Activated CD8-positive, alpha-beta T cell treated with anti-CD3 and anti-CD28 coated beads for 36 hours (primary cell): ENCODE measurements at regions not wholly inside any gene's neighbourhood (a gene's known extent, or its start where the extent isn't known, plus 50 kb on each side); places are given as distances from the start of the nearest gene placed in this dataset.

Experiments
- ATAC-seq: fragments of 200-7000 bp; cut with Tn5 transposase; one replicate; pipeline ENCODE4 v1.10.0; 2021; ENCODE audit warnings: mild to moderate bottlenecking, moderate library complexity
- CTCF ChIA-PET: fragments of 350-600 bp; sonication (Branson Sonifier 250); formaldehyde crosslinking; loops from one replicate; lab custom pipeline; 2021; ENCODE audit warnings: antibody characterized with exemption; lab: Charles Lee
- POLR2A ChIA-PET: fragments of 350-600 bp; sonication (Branson Sonifier 250); formaldehyde crosslinking; loops from one replicate; lab custom pipeline; 2021; ENCODE audit warnings: antibody characterized with exemption; lab: Charles Lee
- DNase-seq: peaks from one replicate; pipeline ENCODE4 v3.0.0-alpha.2; 2020
- H3K27ac Mint-ChIP-seq: one replicate; pipeline ENCODE4 v1.8.0; 2021; ENCODE audit warnings: mild to moderate bottlenecking, mixed read lengths
- H3K27me3 Mint-ChIP-seq: one replicate; pipeline ENCODE4 v1.8.0; 2021; ENCODE audit warnings: mixed read lengths
- H3K36me3 Mint-ChIP-seq: one replicate; pipeline ENCODE4 v1.8.0; 2021; ENCODE audit warnings: low read depth, mixed read lengths
- H3K4me1 Mint-ChIP-seq: one replicate; pipeline ENCODE4 v1.8.0; 2021; ENCODE audit warnings: low read depth, mixed read lengths
- H3K4me3 Mint-ChIP-seq: one replicate; pipeline ENCODE4 v1.8.0; 2021; ENCODE audit warnings: mild to moderate bottlenecking, moderate library complexity, mixed read lengths
- H3K9me3 Mint-ChIP-seq: one replicate; pipeline ENCODE4 v1.8.0; 2021; ENCODE audit warnings: mixed read lengths
- CTCF ChIP-seq: fragments of 200-600 bp; IDR thresholded peaks from one replicate; pipeline ENCODE4 v1.8.0; 2022; ENCODE audit warnings: antibody characterized with exemption, mild to moderate bottlenecking
- intact Hi-C: fragments of 100-400 bp; cut with micrococcal nuclease; formaldehyde crosslinking; loops from one replicate; pipeline ENCODE4 v1.10.0; 2022

DNA sequence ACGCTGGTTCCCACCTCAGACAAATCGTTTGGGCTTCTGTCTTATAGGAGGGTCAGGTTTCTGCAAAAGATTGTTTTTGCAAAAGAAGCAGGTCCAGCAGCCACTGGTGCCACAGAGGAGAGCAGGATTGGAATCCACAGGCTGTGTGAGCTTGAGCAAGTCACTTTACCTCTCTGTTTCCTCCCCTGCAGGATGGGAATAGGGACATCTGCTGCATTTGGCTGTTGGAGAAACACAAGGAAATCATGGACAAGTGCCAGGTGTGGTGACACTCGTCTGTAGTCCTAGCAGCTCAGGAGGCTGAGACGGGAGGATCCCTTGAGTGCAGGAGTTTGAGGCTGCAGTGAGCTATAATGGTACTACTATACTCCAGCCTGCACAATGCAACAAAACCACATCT, 422.6 kb downstream of the MN1 start:
- Mint-ChIP-seq H3K27me3 (peaks cover 7% of the 10 kb centered on the region), H3K36me3 (no peaks in the 10 kb centered on the region), H3K27ac (no peak overlapping the region), H3K4me1 (no peaks in the 10 kb centered on the region), H3K9me3 (peaks cover 3% of the 10 kb centered on the region), H3K4me3 (no peak overlapping the region)
- no peak for TF ChIP-seq CTCF
- ChIA-PET CTCF (no interaction called here), POLR2A (no interaction called here)
- DNase-seq, result no peak
- ATAC-seq, result no peak
- intact Hi-C loops, result no loop called here

DNA sequence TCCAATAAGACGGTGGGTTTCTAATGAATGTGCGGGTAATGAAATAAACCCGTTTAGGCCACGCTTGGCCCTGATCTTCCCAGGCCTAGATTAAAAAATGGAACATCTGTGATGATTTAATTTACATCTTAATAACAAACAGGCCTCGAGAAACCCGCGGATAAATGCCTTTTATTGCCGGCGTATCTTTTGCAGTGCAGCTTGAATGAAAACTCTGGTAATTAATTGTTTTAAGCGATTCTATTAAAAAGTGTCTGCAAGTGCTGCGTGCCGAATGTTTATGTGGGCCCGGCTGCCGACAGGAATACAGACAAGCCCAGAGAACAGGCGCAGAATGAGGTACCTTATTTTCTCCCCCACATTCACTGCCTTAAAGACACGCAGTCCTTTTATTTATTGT, 420.7 kb downstream of the MN1 start:
- H3K4me3 Mint-ChIP-seq, result no peak overlapping the region
- peaks cover 3% of the 10 kb centered on the region for H3K27me3 Mint-ChIP-seq
- POLR2A ChIA-PET, result no interaction called here
- H3K4me1 Mint-ChIP-seq, result no peaks in the 10 kb centered on the region
- CTCF ChIA-PET, result no interaction called here
- H3K9me3 Mint-ChIP-seq, result no peaks in the 10 kb centered on the region
- no peak for TF ChIP-seq CTCF
- no peaks in the 10 kb centered on the region for H3K36me3 Mint-ChIP-seq
- H3K27ac Mint-ChIP-seq, result no peak overlapping the region
- DNase-seq (no peak), ATAC-seq (no peak)
- intact Hi-C loops, result no loop called here

GRCh38 chr22:27381552-27381951, 420.0 kb downstream of the MN1 start:
- Mint-ChIP-seq H3K9me3 (no peaks in the 10 kb centered on the region), H3K27ac (no peak overlapping the region), H3K27me3 (peaks cover 3% of the 10 kb centered on the region), H3K4me1 (no peaks in the 10 kb centered on the region), H3K36me3 (no peaks in the 10 kb centered on the region), H3K4me3 (no peak overlapping the region)
- ATAC-seq (no peak), DNase-seq (no peak)
- no peak for TF ChIP-seq CTCF
- POLR2A ChIA-PET, result no interaction called here
- CTCF ChIA-PET, result no interaction called here
- intact Hi-C loops, result no loop called here

GRCh38 chr22:27381960-27382742, 419.4 kb downstream of the MN1 start:
- ATAC-seq, result no peak
- CTCF ChIA-PET, result no interaction called here

More at GRCh38 chr22:27381960-27382742, 419.4 kb downstream of the MN1 start:
- Mint-ChIP-seq H3K36me3 (no peaks in the 10 kb centered on the region), H3K9me3 (no peaks in the 10 kb centered on the region), H3K4me1 (no peaks in the 10 kb centered on the region), H3K4me3 (no peak overlapping the region), H3K27ac (no peak overlapping the region), H3K27me3 (peaks cover 3% of the 10 kb centered on the region)
- TF ChIP-seq CTCF, result no peak
- POLR2A ChIA-PET, result no interaction called here
- no peak for DNase-seq
- intact Hi-C loops, result no loop called here
